Testis (tissue), 2 donors: ENCODE measurements at regions not wholly inside any gene's neighbourhood (a gene's known extent, or its start where the extent isn't known, plus 50 kb on each side); places are given as distances from the start of the nearest gene placed in this dataset.

ENCODE experiments used
- DNase-seq: peaks from one replicate; pipeline ENCODE4 v3.0.0-alpha.2; 2019
- H3K27ac ChIP-seq, 2 donors: fragments of 200-600 bp; sonication (generic); one replicate each; pipeline ENCODE4 v1.5.1; 2019
- H3K27me3 ChIP-seq: fragments of 200-600 bp; sonication (generic); one replicate; pipeline ENCODE4 v1.5.1; 2019
- H3K36me3 ChIP-seq: fragments of 200-600 bp; sonication (generic); one replicate; pipeline ENCODE4 v1.5.1; 2017; ENCODE audit warnings: low read depth; ENCODE audit errors: missing control alignments
- H3K4me1 ChIP-seq: fragments of 200-600 bp; sonication (generic); one replicate; pipeline ENCODE4 v1.5.1; 2019
- H3K4me3 ChIP-seq, 2 donors: fragments of 200-600 bp; sonication (generic); one replicate each; pipeline ENCODE4 v1.5.1; 2017 to 2019
- H3K9me3 ChIP-seq: fragments of 200-600 bp; sonication (generic); one replicate; pipeline ENCODE4 v1.5.1; 2017
- POLR2A ChIP-seq: fragments of 450-650 bp; IDR thresholded peaks from one replicate; pipeline ENCODE4 v1.6.1; 2017; ENCODE audit warnings: antibody characterized with exemption, mild to moderate bottlenecking, moderate library complexity
- WGBS, 2 donors: methylation state at CpG; one replicate each; pipeline ENCODE4 v1.1.5; 2018; 5-methylcytosine and 5-hydroxymethylcytosine counted together
- intact Hi-C: fragments of 100-400 bp; cut with DNase I; formaldehyde crosslinking; loops from one replicate; pipeline ENCODE4 v1.15.1; 2023; ENCODE audit warnings: low total_unique reads
- TF ChIP-seq, protein P1 (sequence below), 3 experiments: fragments of 450-650 bp in 2 of 3; fragments of 200-600 bp in 1 of 3; sonication (generic) in 1 of 3; IDR thresholded peaks; one replicate each; pipeline ENCODE4 v1.5.1; 2016 to 2019; ENCODE audit warnings: antibody characterized with exemption in 3 of 3, mild to moderate bottlenecking in 2 of 3, moderate library complexity in 1 of 3

GRCh38 chr16:49097964-49098363 lies 183.7 kb downstream of the CBLN1 start:
- H3K27ac ChIP-seq = no peak overlapping the region
- H3K4me1 ChIP-seq = no peaks in the 10 kb centered on the region
- no peaks in the 10 kb centered on the region for H3K36me3 ChIP-seq
- WGBS, 2 donors = 80 to 81% methylated on average over 2 of the region's 2 CpGs
- TF ChIP-seq, protein P1, sequence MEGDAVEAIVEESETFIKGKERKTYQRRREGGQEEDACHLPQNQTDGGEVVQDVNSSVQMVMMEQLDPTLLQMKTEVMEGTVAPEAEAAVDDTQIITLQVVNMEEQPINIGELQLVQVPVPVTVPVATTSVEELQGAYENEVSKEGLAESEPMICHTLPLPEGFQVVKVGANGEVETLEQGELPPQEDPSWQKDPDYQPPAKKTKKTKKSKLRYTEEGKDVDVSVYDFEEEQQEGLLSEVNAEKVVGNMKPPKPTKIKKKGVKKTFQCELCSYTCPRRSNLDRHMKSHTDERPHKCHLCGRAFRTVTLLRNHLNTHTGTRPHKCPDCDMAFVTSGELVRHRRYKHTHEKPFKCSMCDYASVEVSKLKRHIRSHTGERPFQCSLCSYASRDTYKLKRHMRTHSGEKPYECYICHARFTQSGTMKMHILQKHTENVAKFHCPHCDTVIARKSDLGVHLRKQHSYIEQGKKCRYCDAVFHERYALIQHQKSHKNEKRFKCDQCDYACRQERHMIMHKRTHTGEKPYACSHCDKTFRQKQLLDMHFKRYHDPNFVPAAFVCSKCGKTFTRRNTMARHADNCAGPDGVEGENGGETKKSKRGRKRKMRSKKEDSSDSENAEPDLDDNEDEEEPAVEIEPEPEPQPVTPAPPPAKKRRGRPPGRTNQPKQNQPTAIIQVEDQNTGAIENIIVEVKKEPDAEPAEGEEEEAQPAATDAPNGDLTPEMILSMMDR (IDR thresholded peaks at IDR 0.05) = no peak
- no peak for TF ChIP-seq POLR2A
- H3K4me3 ChIP-seq = no peak overlapping the region
- intact Hi-C loops = no loop called here
- no peaks in the 10 kb centered on the region for H3K27me3 ChIP-seq
- no peak for DNase-seq
- no peaks in the 10 kb centered on the region for H3K9me3 ChIP-seq

GRCh38 chr16:49096176-49096945 lies 185.3 kb downstream of the CBLN1 start:
- no peak for DNase-seq
- 79 to 84% methylated on average over 7 of the region's 7 CpGs for WGBS, 2 donors
- intact Hi-C loops = no loop called here
- TF ChIP-seq POLR2A = no peak
- TF ChIP-seq, protein P1 (IDR thresholded peaks at IDR 0.05) = no peak
- no peaks in the 10 kb centered on the region for H3K9me3 ChIP-seq
- no peaks in the 10 kb centered on the region for H3K36me3 ChIP-seq
- H3K4me1 ChIP-seq = no peaks in the 10 kb centered on the region
- H3K27ac ChIP-seq = no peak overlapping the region
- H3K27me3 ChIP-seq = no peaks in the 10 kb centered on the region
- no peak overlapping the region for H3K4me3 ChIP-seq

DNA sequence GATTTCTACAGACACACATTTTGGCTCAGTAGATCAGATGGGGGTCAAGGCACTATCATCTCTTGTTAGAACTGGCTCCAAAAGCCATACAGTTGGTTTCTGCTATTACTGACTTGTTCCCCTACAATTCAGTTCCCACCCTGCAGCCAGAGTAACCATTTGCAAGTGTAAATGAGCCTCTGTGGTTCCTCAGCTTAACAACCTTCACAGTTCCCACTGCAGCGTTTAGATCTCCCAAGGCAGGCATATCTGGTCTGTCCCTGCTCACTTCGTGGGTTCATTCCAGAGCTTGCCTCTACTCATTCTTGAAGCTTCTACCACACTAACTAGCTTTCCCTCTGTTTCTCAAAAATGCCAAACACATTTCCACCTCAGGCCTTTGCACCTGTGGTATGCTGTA lies 186.1 kb downstream of the CBLN1 start:
- no peak overlapping the region for H3K4me3 ChIP-seq
- no peaks in the 10 kb centered on the region for H3K9me3 ChIP-seq
- TF ChIP-seq, protein P1 (IDR thresholded peaks at IDR 0.05) = no peak
- no peak for TF ChIP-seq POLR2A
- no peak overlapping the region for H3K27ac ChIP-seq
- no peaks in the 10 kb centered on the region for H3K27me3 ChIP-seq
- WGBS, 2 donors = 39 to 43% methylated on average over 2 of the region's 2 CpGs
- no peak for DNase-seq
- no peaks in the 10 kb centered on the region for H3K36me3 ChIP-seq
- H3K4me1 ChIP-seq = no peaks in the 10 kb centered on the region
- intact Hi-C loops = no loop called here

DNA sequence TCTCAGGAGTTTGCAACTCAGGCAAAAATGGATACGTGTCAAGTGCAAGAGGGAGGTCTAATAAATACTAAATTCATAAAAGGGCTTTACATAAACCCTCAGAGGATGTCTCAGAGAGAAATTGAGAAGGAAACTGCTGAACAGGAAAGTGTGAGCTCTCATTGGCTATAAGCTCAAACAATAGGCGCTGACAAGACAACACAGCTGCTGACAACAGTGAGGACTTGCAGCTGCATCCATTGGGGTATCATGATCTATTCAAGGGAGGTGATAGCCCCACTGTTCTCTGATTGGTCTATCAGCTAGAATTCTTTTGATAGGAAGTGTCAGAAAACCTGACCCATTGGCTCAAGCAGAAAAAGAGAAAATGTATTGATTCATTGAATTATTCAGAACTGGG lies 187.2 kb downstream of the CBLN1 start:
- Histone ChIP-seq H3K9me3 (no peaks in the 10 kb centered on the region), H3K4me1 (no peaks in the 10 kb centered on the region), H3K4me3 (no peak overlapping the region), H3K36me3 (no peaks in the 10 kb centered on the region), H3K27me3 (no peaks in the 10 kb centered on the region), H3K27ac (no peak overlapping the region)
- DNase-seq = no peak
- intact Hi-C loops = no loop called here
- TF ChIP-seq POLR2A = no peak
- TF ChIP-seq, protein P1 (IDR thresholded peaks at IDR 0.05) = no peak
- 75 to 83% methylated on average over 2 of the region's 2 CpGs for WGBS, 2 donors

GRCh38 chr16:49093939-49094338 lies 187.7 kb downstream of the CBLN1 start:
- Histone ChIP-seq H3K4me3 (no peak overlapping the region), H3K27me3 (no peaks in the 10 kb centered on the region), H3K36me3 (no peaks in the 10 kb centered on the region), H3K4me1 (no peaks in the 10 kb centered on the region), H3K27ac (no peak overlapping the region), H3K9me3 (no peaks in the 10 kb centered on the region)
- DNase-seq = no peak
- intact Hi-C loops = no loop called here
- 77 to 91% methylated on average over 2 of the region's 2 CpGs for WGBS, 2 donors
- TF ChIP-seq, protein P1 (IDR thresholded peaks at IDR 0.05) = no peak
- no peak for TF ChIP-seq POLR2A
